ENCODE measurements at regions not wholly inside any gene's neighbourhood (a gene's known extent, or its start where the extent isn't known, plus 50 kb on each side); places are given as distances from the start of the nearest gene placed in this dataset.

DNA sequence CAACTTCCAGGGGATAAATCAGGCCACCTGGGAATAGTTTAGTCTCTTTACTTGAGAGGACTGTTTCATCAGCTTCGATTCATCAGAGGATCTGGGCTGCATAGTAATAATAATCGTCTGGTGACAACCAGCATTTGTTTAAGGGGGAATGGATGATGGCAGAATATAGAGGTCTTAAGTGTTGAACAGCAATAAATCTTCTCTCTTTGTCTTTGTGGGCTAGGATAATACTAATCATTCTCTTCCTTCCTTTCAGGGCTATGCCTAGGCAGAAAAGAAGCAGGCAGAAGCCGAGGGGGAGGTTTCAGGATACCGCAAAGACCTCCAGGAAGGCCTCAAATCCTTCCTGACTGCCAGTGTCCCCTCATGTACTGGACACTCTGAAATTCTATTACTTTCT is 150.4 kb upstream of the GAREM1 start:
- Histone ChIP-seq H3K27me3 (no peaks in the 10 kb centered on the region), H3K27ac (no peak overlapping the region), H3K4me1 (no peaks in the 10 kb centered on the region), H3K36me3 (no peaks in the 10 kb centered on the region), H3K9me3 (no peaks in the 10 kb centered on the region), H3K4me3 (no peak overlapping the region)
- no peak for DNase-seq (ENCODE audit: low spot score)
- TF ChIP-seq, protein P1, sequence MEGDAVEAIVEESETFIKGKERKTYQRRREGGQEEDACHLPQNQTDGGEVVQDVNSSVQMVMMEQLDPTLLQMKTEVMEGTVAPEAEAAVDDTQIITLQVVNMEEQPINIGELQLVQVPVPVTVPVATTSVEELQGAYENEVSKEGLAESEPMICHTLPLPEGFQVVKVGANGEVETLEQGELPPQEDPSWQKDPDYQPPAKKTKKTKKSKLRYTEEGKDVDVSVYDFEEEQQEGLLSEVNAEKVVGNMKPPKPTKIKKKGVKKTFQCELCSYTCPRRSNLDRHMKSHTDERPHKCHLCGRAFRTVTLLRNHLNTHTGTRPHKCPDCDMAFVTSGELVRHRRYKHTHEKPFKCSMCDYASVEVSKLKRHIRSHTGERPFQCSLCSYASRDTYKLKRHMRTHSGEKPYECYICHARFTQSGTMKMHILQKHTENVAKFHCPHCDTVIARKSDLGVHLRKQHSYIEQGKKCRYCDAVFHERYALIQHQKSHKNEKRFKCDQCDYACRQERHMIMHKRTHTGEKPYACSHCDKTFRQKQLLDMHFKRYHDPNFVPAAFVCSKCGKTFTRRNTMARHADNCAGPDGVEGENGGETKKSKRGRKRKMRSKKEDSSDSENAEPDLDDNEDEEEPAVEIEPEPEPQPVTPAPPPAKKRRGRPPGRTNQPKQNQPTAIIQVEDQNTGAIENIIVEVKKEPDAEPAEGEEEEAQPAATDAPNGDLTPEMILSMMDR (IDR thresholded peaks at IDR 0.05): no peak

DNA sequence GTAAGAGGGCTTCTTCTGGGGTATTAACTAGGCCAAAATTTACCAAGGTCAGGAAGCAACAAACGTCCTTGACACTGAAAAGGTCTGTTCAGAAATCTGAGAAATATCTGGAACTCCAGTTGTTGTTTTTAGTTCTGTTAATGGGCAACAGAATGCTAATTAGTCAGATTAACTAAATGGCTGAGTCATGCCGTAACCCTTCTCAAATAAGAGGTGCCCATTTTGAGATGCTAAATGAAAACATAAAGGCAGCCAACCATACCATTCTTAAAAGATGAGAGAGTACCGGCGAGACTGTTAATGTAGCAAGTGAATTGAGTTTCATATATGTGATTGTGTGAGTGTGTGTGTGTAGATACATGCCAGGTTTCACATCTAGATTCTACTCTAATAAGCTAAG is 147.9 kb upstream of the GAREM1 start:
- Histone ChIP-seq H3K36me3 (no peaks in the 10 kb centered on the region), H3K9me3 (no peaks in the 10 kb centered on the region), H3K27me3 (no peaks in the 10 kb centered on the region), H3K4me3 (no peak overlapping the region), H3K4me1 (no peaks in the 10 kb centered on the region), H3K27ac (no peak overlapping the region)
- TF ChIP-seq, protein P1 (IDR thresholded peaks at IDR 0.05): no peak
- no peak for DNase-seq (ENCODE audit: low spot score)

DNA sequence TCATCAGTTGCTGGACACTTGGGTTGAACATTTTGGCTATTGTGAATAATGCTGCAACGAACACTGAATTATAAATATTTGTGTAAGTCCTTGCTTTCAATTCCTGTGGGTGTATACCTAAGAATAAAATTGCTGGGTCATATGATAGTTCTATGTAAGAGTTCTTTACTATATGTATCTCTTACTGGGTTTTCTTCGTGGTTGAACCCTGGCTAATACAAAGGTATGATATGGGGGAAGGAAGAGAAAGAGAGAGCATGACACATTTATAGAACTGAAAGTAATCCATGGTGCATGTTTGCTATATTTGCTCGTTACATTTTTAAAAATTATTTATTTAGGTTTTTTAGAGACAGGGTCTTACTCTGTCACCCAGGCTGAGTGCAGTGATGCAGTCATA is 143.1 kb upstream of the GAREM1 start:
- H3K36me3 ChIP-seq: no peaks in the 10 kb centered on the region
- H3K9me3 ChIP-seq: no peaks in the 10 kb centered on the region
- TF ChIP-seq, protein P1 (IDR thresholded peaks at IDR 0.05): no peak
- DNase-seq (ENCODE audit: low spot score): no peak
- H3K27me3 ChIP-seq: no peaks in the 10 kb centered on the region
- no peak overlapping the region for H3K27ac ChIP-seq
- no peaks in the 10 kb centered on the region for H3K4me1 ChIP-seq
- H3K4me3 ChIP-seq: no peak overlapping the region

DNA sequence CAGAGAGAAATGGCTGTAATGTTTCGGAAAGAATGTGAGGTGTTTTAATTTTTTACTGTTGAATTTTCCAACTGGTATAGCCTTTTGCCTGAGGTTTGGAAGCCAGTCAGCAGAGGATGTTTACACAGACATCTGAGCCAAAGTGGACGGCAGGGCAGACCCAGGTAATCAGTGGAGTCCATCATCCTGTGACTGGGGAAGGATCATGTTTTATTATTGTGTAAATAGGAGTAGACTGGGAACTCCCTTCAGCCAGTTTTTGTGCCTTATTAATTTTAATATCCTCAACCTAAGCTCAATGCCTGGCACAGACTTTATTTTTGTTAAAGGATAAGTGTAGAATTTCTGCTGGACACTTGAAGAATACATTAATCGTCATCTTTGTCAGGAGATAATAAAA is 142.0 kb upstream of the GAREM1 start:
- H3K4me3 ChIP-seq: no peak overlapping the region
- no peaks in the 10 kb centered on the region for H3K4me1 ChIP-seq
- H3K9me3 ChIP-seq: no peaks in the 10 kb centered on the region
- H3K36me3 ChIP-seq: no peaks in the 10 kb centered on the region
- TF ChIP-seq, protein P1 (IDR thresholded peaks at IDR 0.05): no peak
- H3K27me3 ChIP-seq: no peaks in the 10 kb centered on the region
- DNase-seq (ENCODE audit: low spot score): no peak
- no peak overlapping the region for H3K27ac ChIP-seq

DNA sequence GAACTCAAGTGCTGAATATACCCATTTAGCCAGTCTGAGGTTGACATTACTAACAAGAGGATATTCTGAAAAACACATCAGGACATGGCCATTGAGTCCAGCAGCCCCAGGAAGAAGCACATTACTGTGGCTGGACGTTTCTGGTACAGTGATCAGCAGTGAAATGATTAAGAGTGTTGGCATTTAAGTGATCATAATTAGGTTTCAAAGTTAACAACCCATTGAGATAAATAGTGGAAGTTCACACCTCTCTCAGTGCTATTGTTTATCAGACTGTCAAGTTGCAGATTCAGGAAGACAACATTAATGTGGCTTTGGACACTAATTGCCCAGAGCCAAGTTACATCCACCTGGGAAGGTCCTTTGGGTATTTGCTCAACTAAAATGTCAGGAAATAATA is 139.5 kb upstream of the GAREM1 start:
- no peaks in the 10 kb centered on the region for H3K27me3 ChIP-seq
- H3K4me3 ChIP-seq: no peak overlapping the region
- DNase-seq (ENCODE audit: low spot score): no peak
- no peaks in the 10 kb centered on the region for H3K9me3 ChIP-seq
- no peaks in the 10 kb centered on the region for H3K36me3 ChIP-seq
- no peak overlapping the region for H3K27ac ChIP-seq
- no peaks in the 10 kb centered on the region for H3K4me1 ChIP-seq
- TF ChIP-seq, protein P1 (IDR thresholded peaks at IDR 0.05): no peak

DNA sequence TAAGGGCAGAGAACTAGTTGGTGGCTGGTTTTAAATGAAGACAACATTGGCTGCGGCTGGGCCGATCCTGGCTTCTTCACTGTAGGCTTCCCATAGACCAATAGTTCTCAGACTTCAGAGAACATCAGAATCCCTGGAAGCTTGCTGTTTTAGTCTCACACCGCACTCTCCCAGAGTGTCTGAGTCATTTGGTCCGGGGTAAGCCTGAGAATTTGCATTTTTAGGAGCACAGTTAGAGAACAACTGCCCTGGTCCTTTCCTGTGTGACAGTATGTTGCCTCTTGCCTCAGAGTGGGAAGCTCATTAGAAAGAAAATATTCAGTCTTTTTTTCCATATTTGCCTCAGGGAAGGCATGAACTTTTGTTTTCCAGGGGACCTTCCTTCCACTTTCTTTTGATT is 137.1 kb upstream of the GAREM1 start:
- TF ChIP-seq, protein P1 (IDR thresholded peaks at IDR 0.05): no peak
- no peak for DNase-seq (ENCODE audit: low spot score)
- Histone ChIP-seq H3K36me3 (no peaks in the 10 kb centered on the region), H3K9me3 (no peaks in the 10 kb centered on the region), H3K4me3 (no peak overlapping the region), H3K4me1 (no peaks in the 10 kb centered on the region), H3K27me3 (no peaks in the 10 kb centered on the region), H3K27ac (no peak overlapping the region)

Data from right atrium auricular region (tissue), 2 donors.